H9 (cell line): ENCODE measurements at regions not wholly inside any gene's neighbourhood (a gene's known extent, or its start where the extent isn't known, plus 50 kb on each side); places are given as distances from the start of the nearest gene placed in this dataset.
"Not testable (repeated sequence)": the region's sequence is repeated elsewhere in the genome, so short reads cannot be mapped to it uniquely, and the experiment has no call there.

Experiments
- DNase-seq: peaks from one replicate; pipeline ENCODE4 v3.0.0-alpha.2; 2017
- H2AFZ ChIP-seq: one replicate; pipeline ENCODE4 v1.6.1; 2013; ENCODE audit warnings: mild to moderate bottlenecking, low read length, control low read depth, moderate library complexity
- H2AK5ac ChIP-seq: 2 replicates; pipeline ENCODE4 v1.6.1; 2013; ENCODE audit warnings: low read length, control low read depth, mixed read lengths; ENCODE audit not compliant: insufficient read length
- H2BK120ac ChIP-seq: one replicate; pipeline ENCODE4 v1.6.1; 2013; ENCODE audit warnings: low read depth, mild to moderate bottlenecking, low read length, control low read depth, inconsistent platforms; ENCODE audit not compliant: poor library complexity, severe bottlenecking
- H2BK12ac ChIP-seq: 2 replicates; pipeline ENCODE4 v1.6.1; 2013; ENCODE audit warnings: low read length, control low read depth, mixed read lengths, low read depth; ENCODE audit not compliant: insufficient read length
- H2BK15ac ChIP-seq: 2 replicates; pipeline ENCODE4 v1.6.1; 2013; ENCODE audit warnings: low read depth, low read length, control low read depth
- H2BK20ac ChIP-seq: one replicate; pipeline ENCODE4 v1.6.1; 2013; ENCODE audit warnings: low read depth, mild to moderate bottlenecking, low read length, control low read depth, inconsistent platforms; ENCODE audit not compliant: poor library complexity, severe bottlenecking
- H2BK5ac ChIP-seq: 2 replicates; pipeline ENCODE4 v1.6.1; 2013; ENCODE audit warnings: low read length, control low read depth, mixed read lengths; ENCODE audit not compliant: insufficient read length
- H3K14ac ChIP-seq: 2 replicates; pipeline ENCODE4 v1.6.1; 2013; ENCODE audit warnings: low read length, control low read depth; ENCODE audit not compliant: insufficient read depth
- H3K18ac ChIP-seq: 2 replicates; pipeline ENCODE4 v1.6.1; 2013; ENCODE audit warnings: low read depth, mild to moderate bottlenecking, mixed read lengths, low read length, control low read depth; ENCODE audit not compliant: insufficient read length
- H3K23ac ChIP-seq: 2 replicates; pipeline ENCODE4 v1.6.1; 2013; ENCODE audit warnings: low read length, control low read depth, mixed read lengths, low read depth; ENCODE audit not compliant: insufficient read length
- H3K23me2 ChIP-seq: 2 replicates; pipeline ENCODE4 v1.6.1; 2013; ENCODE audit warnings: low read depth, mild to moderate bottlenecking, mixed read lengths, low read length, control low read depth; ENCODE audit not compliant: insufficient read length, poor library complexity, severe bottlenecking
- H3K27ac ChIP-seq: 2 replicates; pipeline ENCODE4 v1.5.1; 2013; ENCODE audit warnings: low read length, control low read depth, mixed read lengths, low read depth; ENCODE audit not compliant: insufficient read length
- H3K27me3 ChIP-seq: 2 replicates; pipeline ENCODE4 v1.6.1; 2013; ENCODE audit warnings: low read length, control low read depth, inconsistent platforms; ENCODE audit not compliant: insufficient read depth
- H3K4ac ChIP-seq: 2 replicates; pipeline ENCODE4 v1.6.1; 2013; ENCODE audit warnings: low read depth, mild to moderate bottlenecking, control low read depth, inconsistent platforms, low read length, moderate library complexity
- H3K4me1 ChIP-seq: 2 replicates; pipeline ENCODE4 v1.6.1; 2013; ENCODE audit warnings: low read length, control low read depth, inconsistent platforms; ENCODE audit not compliant: insufficient read depth
- H3K4me2 ChIP-seq: 2 replicates; pipeline ENCODE4 v1.6.1; 2013; ENCODE audit warnings: low read length, control low read depth, mixed read lengths; ENCODE audit not compliant: insufficient read length, insufficient read depth
- H3K56ac ChIP-seq: 2 replicates; pipeline ENCODE4 v1.6.1; 2013; ENCODE audit warnings: low read depth, mild to moderate bottlenecking, mixed read lengths, low read length, control low read depth; ENCODE audit not compliant: insufficient read length
- H3K79me1 ChIP-seq: 2 replicates; pipeline ENCODE4 v1.6.1; 2013; ENCODE audit warnings: low read depth, mild to moderate bottlenecking, moderate library complexity, low read length, control low read depth, inconsistent platforms; ENCODE audit not compliant: insufficient read depth, poor library complexity, severe bottlenecking
- H3K79me2 ChIP-seq: 2 replicates; pipeline ENCODE4 v1.6.1; 2013; ENCODE audit warnings: low read length, control low read depth, inconsistent platforms; ENCODE audit not compliant: insufficient read depth
- H3K9ac ChIP-seq: 2 replicates; pipeline ENCODE4 v1.6.1; 2013; ENCODE audit warnings: low read length, control low read depth, mixed read lengths; ENCODE audit not compliant: insufficient read length; ENCODE audit errors: extremely low read depth
- H3K9me3 ChIP-seq: one replicate; pipeline ENCODE4 v1.6.1; 2013; ENCODE audit warnings: low read depth, low read length, inconsistent platforms; ENCODE audit not compliant: control insufficient read depth
- H3T11ph ChIP-seq: one replicate; pipeline ENCODE4 v1.6.1; 2013; ENCODE audit warnings: mild to moderate bottlenecking, low read length, control low read depth, inconsistent platforms
- H4K20me1 ChIP-seq: one replicate; pipeline ENCODE4 v1.6.1; 2013; ENCODE audit not compliant: control insufficient read depth, insufficient read length, insufficient read depth
- H4K5ac ChIP-seq: 2 replicates; pipeline ENCODE4 v1.6.1; 2013; ENCODE audit warnings: low read depth, mild to moderate bottlenecking, mixed read lengths, low read length, control low read depth; ENCODE audit not compliant: insufficient read length
- H4K8ac ChIP-seq: replicated peaks from 2 replicates; pipeline ENCODE4 v1.6.1; 2013; ENCODE audit warnings: low read length, control low read depth, mixed read lengths, low read depth; ENCODE audit not compliant: insufficient read length
- H4K91ac ChIP-seq: 2 replicates; pipeline ENCODE4 v1.6.1; 2013; ENCODE audit warnings: low read depth, mild to moderate bottlenecking, moderate library complexity, mixed read lengths, low read length, control low read depth; ENCODE audit not compliant: insufficient read length
- H3K27ac Mint-ChIP-seq, 3 experiments: 2 replicates in 2 of 3; 3 replicates in 1 of 3; pipeline ENCODE4 v1.8.0; 2020 to 2021; ENCODE audit warnings: mixed read lengths in 3 of 3, mild to moderate bottlenecking in 1 of 3, moderate library complexity in 1 of 3
- H3K27me3 Mint-ChIP-seq: 2 replicates; pipeline ENCODE4 v1.8.0; 2021; ENCODE audit warnings: low read depth, mild to moderate bottlenecking, moderate library complexity, mixed read lengths
- H3K36me3 Mint-ChIP-seq, 3 experiments: 2 replicates in 2 of 3; 3 replicates in 1 of 3; pipeline ENCODE4 v1.8.0; 2020 to 2021; ENCODE audit warnings: low read depth in 3 of 3, mixed read lengths in 3 of 3; ENCODE audit not compliant: insufficient read depth in 1 of 3
- H3K4me1 Mint-ChIP-seq, 2 experiments: 2 replicates each; pipeline ENCODE4 v1.8.0; 2020; ENCODE audit warnings: mixed read lengths in 2 of 2
- H3K4me3 Mint-ChIP-seq, 2 experiments: 2 replicates in 1 of 2; 3 replicates in 1 of 2; pipeline ENCODE4 v1.8.0; 2020 to 2021; ENCODE audit warnings: mild to moderate bottlenecking in 2 of 2, mixed read lengths in 2 of 2, moderate library complexity in 1 of 2
- H3K9me3 Mint-ChIP-seq, 2 experiments: 2 replicates in 1 of 2; 3 replicates in 1 of 2; pipeline ENCODE4 v1.8.0; 2020; ENCODE audit warnings: mild to moderate bottlenecking in 2 of 2, mixed read lengths in 2 of 2, moderate library complexity in 1 of 2
- WGBS: extraction: QIAGEN DNeasy Blood & Tissue Kit; methylation state at CpG from one replicate; pipeline ENCODE4 v1.1.7; 2013; ENCODE audit warnings: missing lambda C conversion rate, low lambda C conversion rate, mixed read lengths; ENCODE audit not compliant: insufficient read length; ENCODE audit errors: extremely low coverage; 5-methylcytosine and 5-hydroxymethylcytosine counted together
- TF ChIP-seq, protein P1 (sequence below): fragments of 200-600 bp; sonication (generic); conservative IDR thresholded peaks from 3 replicates; pipeline ENCODE4 v1.8.0; 2021; ENCODE audit warnings: antibody characterized with exemption, mild to moderate bottlenecking

DNA sequence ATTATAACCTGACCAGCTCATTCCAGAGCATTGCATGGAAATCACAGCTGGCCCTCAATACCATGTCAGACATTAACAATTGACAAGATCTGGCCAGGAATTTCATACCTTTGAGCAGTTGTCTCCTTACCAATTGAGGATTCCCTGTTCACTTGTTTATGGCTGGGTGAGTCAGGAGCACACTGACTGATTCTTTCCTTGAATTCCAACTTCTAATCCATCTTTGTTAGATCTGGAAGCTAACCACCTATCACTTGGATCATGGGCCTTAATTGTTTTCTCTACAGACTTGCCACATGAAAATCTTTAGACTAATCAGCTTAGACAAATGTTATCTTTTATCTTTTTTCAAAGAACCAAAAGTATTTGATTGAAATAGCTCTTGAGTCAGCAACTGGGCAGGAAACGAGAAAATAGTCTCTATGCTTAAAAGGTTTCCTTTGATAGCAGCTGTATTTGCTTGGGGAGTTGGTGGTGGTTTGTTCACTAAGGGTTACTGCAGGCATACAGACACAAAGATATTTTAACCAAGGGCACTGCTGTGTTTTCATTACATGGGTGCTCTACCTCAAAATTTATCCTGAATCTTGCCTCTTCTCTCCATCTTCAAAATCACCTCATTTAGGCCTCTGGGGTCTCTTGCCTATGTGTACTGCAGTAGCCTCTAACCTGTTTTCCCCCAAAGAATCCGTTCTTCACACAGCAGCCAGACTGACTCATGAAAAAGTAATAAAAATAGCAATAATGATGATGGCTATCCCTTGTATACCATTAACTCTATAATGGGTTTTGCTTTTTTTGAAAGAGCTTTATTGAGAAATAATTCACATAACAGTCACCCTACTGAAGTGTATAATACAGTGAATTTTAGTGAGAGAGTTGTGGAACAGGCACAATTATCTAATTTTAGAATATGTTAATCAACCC lies 197.0 kb upstream of the NMUR2 start:
- Histone ChIP-seq H3K4ac (no peak overlapping the region), H3T11ph (no peak overlapping the region), H2BK15ac (no peak overlapping the region), H3K23ac (no peak overlapping the region), H3K79me1 (no peaks in the 10 kb centered on the region), H4K8ac (no peak overlapping the region), H3K79me2 (no peaks in the 10 kb centered on the region), H2BK12ac (no peak overlapping the region), H3K27ac (no peak overlapping the region), H4K20me1 (no peaks in the 10 kb centered on the region), H3K23me2 (no peaks in the 10 kb centered on the region), H2BK20ac (no peak overlapping the region), H3K9ac (no peak overlapping the region), H3K18ac (no peak overlapping the region), H3K56ac (no peak overlapping the region), H2AK5ac (no peak overlapping the region), H2BK5ac (no peak overlapping the region), H3K4me1 (no peaks in the 10 kb centered on the region), H2BK120ac (no peak overlapping the region), H3K4me2 (no peak overlapping the region), H3K27me3 (no peaks in the 10 kb centered on the region), H4K91ac (no peak overlapping the region), H3K9me3 (no peaks in the 10 kb centered on the region), H3K14ac (no peak overlapping the region), H2AFZ (no peak overlapping the region), H4K5ac (no peak overlapping the region)
- no peaks in the 10 kb centered on the region for H3K36me3 Mint-ChIP-seq
- peaks cover 0 to 4% of the 10 kb centered on the region in 2 experiments; a peak in 2 of 4 replicates for H3K4me1 Mint-ChIP-seq
- no peaks in the 10 kb centered on the region for H3K27me3 Mint-ChIP-seq
- no CpG with 5 or more reads among the region's 2 CpGs for WGBS
- TF ChIP-seq, protein P1, sequence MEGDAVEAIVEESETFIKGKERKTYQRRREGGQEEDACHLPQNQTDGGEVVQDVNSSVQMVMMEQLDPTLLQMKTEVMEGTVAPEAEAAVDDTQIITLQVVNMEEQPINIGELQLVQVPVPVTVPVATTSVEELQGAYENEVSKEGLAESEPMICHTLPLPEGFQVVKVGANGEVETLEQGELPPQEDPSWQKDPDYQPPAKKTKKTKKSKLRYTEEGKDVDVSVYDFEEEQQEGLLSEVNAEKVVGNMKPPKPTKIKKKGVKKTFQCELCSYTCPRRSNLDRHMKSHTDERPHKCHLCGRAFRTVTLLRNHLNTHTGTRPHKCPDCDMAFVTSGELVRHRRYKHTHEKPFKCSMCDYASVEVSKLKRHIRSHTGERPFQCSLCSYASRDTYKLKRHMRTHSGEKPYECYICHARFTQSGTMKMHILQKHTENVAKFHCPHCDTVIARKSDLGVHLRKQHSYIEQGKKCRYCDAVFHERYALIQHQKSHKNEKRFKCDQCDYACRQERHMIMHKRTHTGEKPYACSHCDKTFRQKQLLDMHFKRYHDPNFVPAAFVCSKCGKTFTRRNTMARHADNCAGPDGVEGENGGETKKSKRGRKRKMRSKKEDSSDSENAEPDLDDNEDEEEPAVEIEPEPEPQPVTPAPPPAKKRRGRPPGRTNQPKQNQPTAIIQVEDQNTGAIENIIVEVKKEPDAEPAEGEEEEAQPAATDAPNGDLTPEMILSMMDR, result no peak
- no peaks in the 10 kb centered on the region for H3K9me3 Mint-ChIP-seq
- H3K4me3 Mint-ChIP-seq, result no peak overlapping the region
- no peak for DNase-seq
- no peak overlapping the region for H3K27ac Mint-ChIP-seq

DNA sequence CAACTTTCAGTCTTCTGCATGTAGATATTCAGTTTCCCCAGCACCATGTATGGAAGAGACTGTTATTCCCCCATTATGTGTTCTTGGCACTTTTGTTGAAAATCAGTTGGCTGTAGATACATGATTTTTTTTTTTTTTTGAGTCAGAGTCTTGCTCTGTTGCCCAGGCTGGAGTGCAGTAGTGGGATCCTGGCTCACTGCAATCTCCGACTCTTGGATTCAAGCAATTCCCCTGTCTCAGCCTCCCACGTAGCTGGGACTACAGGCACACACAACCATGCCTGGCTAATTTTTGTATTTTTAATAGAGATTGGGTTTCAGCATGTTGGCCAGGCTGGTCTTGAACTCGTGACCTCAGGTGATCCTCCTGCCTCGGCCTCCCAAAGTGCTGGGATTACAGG lies 201.0 kb upstream of the NMUR2 start:
- H3K9me3 ChIP-seq, H2BK120ac ChIP-seq, H2AK5ac ChIP-seq, H3K79me2 ChIP-seq, H3K23ac ChIP-seq, H2BK12ac ChIP-seq, H3K23me2 ChIP-seq, H2AFZ ChIP-seq, H3K27ac Mint-ChIP-seq, H3K27me3 Mint-ChIP-seq, H4K20me1 ChIP-seq, H3T11ph ChIP-seq, H4K8ac ChIP-seq, H3K4me2 ChIP-seq, H4K91ac ChIP-seq, H4K5ac ChIP-seq, H3K56ac ChIP-seq, H3K36me3 Mint-ChIP-seq, H2BK15ac ChIP-seq, H3K18ac ChIP-seq, H3K27ac ChIP-seq, H2BK5ac ChIP-seq, H3K4me3 Mint-ChIP-seq, H2BK20ac ChIP-seq, DNase-seq, H3K27me3 ChIP-seq, H3K9me3 Mint-ChIP-seq, H3K4ac ChIP-seq, H3K9ac ChIP-seq, H3K4me1 ChIP-seq, H3K14ac ChIP-seq, H3K79me1 ChIP-seq: not testable (repeated sequence)
- peaks cover 7 to 13% of the 10 kb centered on the region in 2 experiments for H3K4me1 Mint-ChIP-seq
- WGBS, result no CpG with 5 or more reads among the region's 4 CpGs
